Muscle of leg (tissue), 3 donors: ENCODE measurements at regions not wholly inside any gene's neighbourhood (a gene's known extent, or its start where the extent isn't known, plus 50 kb on each side); places are given as distances from the start of the nearest gene placed in this dataset.

Experiments
- DNase-seq: peaks from one replicate; pipeline ENCODE4 v3.0.0; 2013
- H3K27ac ChIP-seq: one replicate; pipeline ENCODE4 v1.5.1; 2013; ENCODE audit warnings: mild to moderate bottlenecking, low read length, control low read depth
- H3K27me3 ChIP-seq: one replicate; pipeline ENCODE4 v1.6.1; 2013; ENCODE audit warnings: low read length; ENCODE audit not compliant: control insufficient read depth, insufficient read depth
- H3K36me3 ChIP-seq: one replicate; pipeline ENCODE4 v1.6.1; 2013; ENCODE audit warnings: low read length; ENCODE audit not compliant: control insufficient read depth, insufficient read depth
- H3K4me1 ChIP-seq: one replicate; pipeline ENCODE4 v1.6.1; 2013; ENCODE audit warnings: low read length; ENCODE audit not compliant: control insufficient read depth, insufficient read depth
- H3K4me3 ChIP-seq: one replicate; pipeline ENCODE4 v1.5.1; 2013; ENCODE audit warnings: low read length, control low read depth
- H3K9me3 ChIP-seq: replicated peaks from 2 replicates; pipeline ENCODE4 v1.6.1; 2013; ENCODE audit warnings: low read depth, low read length; ENCODE audit not compliant: control insufficient read depth
- WGBS: methylation state at CpG from one replicate; pipeline ENCODE4 v1.1.5; 2013; ENCODE audit warnings: missing lambda C conversion rate; ENCODE audit not compliant: insufficient coverage; 5-methylcytosine and 5-hydroxymethylcytosine counted together

GRCh38 chr20:43863821-43864544, 50.7 kb upstream of the TOX2 start:
- Histone ChIP-seq H3K4me1 (no peaks in the 10 kb centered on the region), H3K36me3 (no peaks in the 10 kb centered on the region), H3K4me3 (no peak overlapping the region), H3K9me3 (no peaks in the 10 kb centered on the region), H3K27ac (no peak overlapping the region), H3K27me3 (no peaks in the 10 kb centered on the region)
- no peak for DNase-seq
- WGBS = no CpG with 5 or more reads among the region's 10 CpGs

GRCh38 chr20:43863330-43863729, 51.3 kb upstream of the TOX2 start:
- H3K4me1 ChIP-seq = no peaks in the 10 kb centered on the region
- peaks cover 2% of the 10 kb centered on the region for H3K27me3 ChIP-seq
- WGBS = 83% methylated on average over 11 of the region's 12 CpGs
- no peaks in the 10 kb centered on the region for H3K36me3 ChIP-seq
- H3K9me3 ChIP-seq = no peaks in the 10 kb centered on the region
- no peak overlapping the region for H3K27ac ChIP-seq
- no peak overlapping the region for H3K4me3 ChIP-seq
- DNase-seq = no peak

GRCh38 chr20:43862438-43862837, 52.2 kb upstream of the TOX2 start:
- no peak for DNase-seq
- H3K36me3 ChIP-seq = no peaks in the 10 kb centered on the region
- H3K9me3 ChIP-seq = no peaks in the 10 kb centered on the region
- 36% methylated on average over 2 of the region's 4 CpGs for WGBS
- H3K27ac ChIP-seq = no peak overlapping the region
- no peak overlapping the region for H3K4me3 ChIP-seq
- no peaks in the 10 kb centered on the region for H3K4me1 ChIP-seq
- H3K27me3 ChIP-seq = peaks cover 2% of the 10 kb centered on the region

- no CpG with 5 or more reads among the region's 1 CpG for WGBS
- Histone ChIP-seq H3K27ac (no peak overlapping the region), H3K4me3 (no peak overlapping the region), H3K36me3 (no peaks in the 10 kb centered on the region), H3K4me1 (no peaks in the 10 kb centered on the region), H3K9me3 (no peaks in the 10 kb centered on the region), H3K27me3 (peaks cover 2% of the 10 kb centered on the region)
- DNase-seq = no peak
Measured at GRCh38 chr20:43859994-43860393, 54.7 kb upstream of the TOX2 start.

GRCh38 chr20:43857932-43858331, 56.7 kb upstream of the TOX2 start:
- no CpG with 5 or more reads among the region's 1 CpG for WGBS
- Histone ChIP-seq H3K4me1 (no peaks in the 10 kb centered on the region), H3K4me3 (no peak overlapping the region), H3K9me3 (no peaks in the 10 kb centered on the region), H3K27me3 (peaks cover 2% of the 10 kb centered on the region), H3K27ac (no peak overlapping the region), H3K36me3 (no peaks in the 10 kb centered on the region)
- no peak for DNase-seq

- Histone ChIP-seq H3K36me3 (no peaks in the 10 kb centered on the region), H3K4me1 (no peaks in the 10 kb centered on the region), H3K27ac (no peak overlapping the region), H3K27me3 (peaks cover 2% of the 10 kb centered on the region), H3K4me3 (no peak overlapping the region), H3K9me3 (no peaks in the 10 kb centered on the region)
- DNase-seq = no peak
Measured at GRCh38 chr20:43857127-43857526, 57.5 kb upstream of the TOX2 start.

GRCh38 chr20:43855803-43856202, 58.8 kb upstream of the TOX2 start:
- Histone ChIP-seq H3K9me3 (no peaks in the 10 kb centered on the region), H3K4me3 (no peak overlapping the region), H3K27me3 (peaks cover 2% of the 10 kb centered on the region), H3K27ac (no peak overlapping the region), H3K36me3 (no peaks in the 10 kb centered on the region), H3K4me1 (no peaks in the 10 kb centered on the region)
- no CpG with 5 or more reads among the region's 1 CpG for WGBS
- no peak for DNase-seq

GRCh38 chr20:43853918-43854317, 60.7 kb upstream of the TOX2 start:
- Histone ChIP-seq H3K4me3 (no peak overlapping the region), H3K27ac (no peak overlapping the region), H3K27me3 (peaks cover 2% of the 10 kb centered on the region), H3K4me1 (no peaks in the 10 kb centered on the region), H3K36me3 (no peaks in the 10 kb centered on the region), H3K9me3 (no peaks in the 10 kb centered on the region)
- 94% methylated on average over 6 of the region's 6 CpGs for WGBS
- no peak for DNase-seq

GRCh38 chr20:43853174-43853803, 61.4 kb upstream of the TOX2 start:
- Histone ChIP-seq H3K27me3 (no peaks in the 10 kb centered on the region), H3K9me3 (no peaks in the 10 kb centered on the region), H3K36me3 (no peaks in the 10 kb centered on the region), H3K27ac (no peak overlapping the region), H3K4me3 (no peak overlapping the region), H3K4me1 (no peaks in the 10 kb centered on the region)
- no peak for DNase-seq
- WGBS = 92% methylated on average over 6 of the region's 9 CpGs

- Histone ChIP-seq H3K4me1 (peaks cover 3% of the 10 kb centered on the region), H3K9me3 (no peaks in the 10 kb centered on the region), H3K4me3 (no peak overlapping the region), H3K27ac (no peak overlapping the region), H3K36me3 (no peaks in the 10 kb centered on the region), H3K27me3 (no peaks in the 10 kb centered on the region)
- DNase-seq = no peak
- 56% methylated on average over 5 of the region's 13 CpGs for WGBS
Measured at GRCh38 chr20:43849496-43850186, 65.0 kb upstream of the TOX2 start.
